H9 (cell line): ENCODE measurements at regions not wholly inside any gene's neighbourhood (a gene's known extent, or its start where the extent isn't known, plus 50 kb on each side); places are given as distances from the start of the nearest gene placed in this dataset.

Experiments
- DNase-seq: peaks from one replicate; pipeline ENCODE4 v3.0.0-alpha.2; 2017
- H2AFZ ChIP-seq: one replicate; pipeline ENCODE4 v1.6.1; 2013; ENCODE audit warnings: mild to moderate bottlenecking, low read length, control low read depth, moderate library complexity
- H2AK5ac ChIP-seq: 2 replicates; pipeline ENCODE4 v1.6.1; 2013; ENCODE audit warnings: low read length, control low read depth, mixed read lengths; ENCODE audit not compliant: insufficient read length
- H2BK120ac ChIP-seq: one replicate; pipeline ENCODE4 v1.6.1; 2013; ENCODE audit warnings: low read depth, mild to moderate bottlenecking, low read length, control low read depth, inconsistent platforms; ENCODE audit not compliant: poor library complexity, severe bottlenecking
- H2BK12ac ChIP-seq: 2 replicates; pipeline ENCODE4 v1.6.1; 2013; ENCODE audit warnings: low read length, control low read depth, mixed read lengths, low read depth; ENCODE audit not compliant: insufficient read length
- H2BK15ac ChIP-seq: 2 replicates; pipeline ENCODE4 v1.6.1; 2013; ENCODE audit warnings: low read depth, low read length, control low read depth
- H2BK20ac ChIP-seq: one replicate; pipeline ENCODE4 v1.6.1; 2013; ENCODE audit warnings: low read depth, mild to moderate bottlenecking, low read length, control low read depth, inconsistent platforms; ENCODE audit not compliant: poor library complexity, severe bottlenecking
- H2BK5ac ChIP-seq: 2 replicates; pipeline ENCODE4 v1.6.1; 2013; ENCODE audit warnings: low read length, control low read depth, mixed read lengths; ENCODE audit not compliant: insufficient read length
- H3K14ac ChIP-seq: 2 replicates; pipeline ENCODE4 v1.6.1; 2013; ENCODE audit warnings: low read length, control low read depth; ENCODE audit not compliant: insufficient read depth
- H3K18ac ChIP-seq: 2 replicates; pipeline ENCODE4 v1.6.1; 2013; ENCODE audit warnings: low read depth, mild to moderate bottlenecking, mixed read lengths, low read length, control low read depth; ENCODE audit not compliant: insufficient read length
- H3K23ac ChIP-seq: 2 replicates; pipeline ENCODE4 v1.6.1; 2013; ENCODE audit warnings: low read length, control low read depth, mixed read lengths, low read depth; ENCODE audit not compliant: insufficient read length
- H3K23me2 ChIP-seq: 2 replicates; pipeline ENCODE4 v1.6.1; 2013; ENCODE audit warnings: low read depth, mild to moderate bottlenecking, mixed read lengths, low read length, control low read depth; ENCODE audit not compliant: insufficient read length, poor library complexity, severe bottlenecking
- H3K27ac ChIP-seq: 2 replicates; pipeline ENCODE4 v1.5.1; 2013; ENCODE audit warnings: low read length, control low read depth, mixed read lengths, low read depth; ENCODE audit not compliant: insufficient read length
- H3K27me3 ChIP-seq: 2 replicates; pipeline ENCODE4 v1.6.1; 2013; ENCODE audit warnings: low read length, control low read depth, inconsistent platforms; ENCODE audit not compliant: insufficient read depth
- H3K4ac ChIP-seq: 2 replicates; pipeline ENCODE4 v1.6.1; 2013; ENCODE audit warnings: low read depth, mild to moderate bottlenecking, control low read depth, inconsistent platforms, low read length, moderate library complexity
- H3K4me1 ChIP-seq: 2 replicates; pipeline ENCODE4 v1.6.1; 2013; ENCODE audit warnings: low read length, control low read depth, inconsistent platforms; ENCODE audit not compliant: insufficient read depth
- H3K4me2 ChIP-seq: 2 replicates; pipeline ENCODE4 v1.6.1; 2013; ENCODE audit warnings: low read length, control low read depth, mixed read lengths; ENCODE audit not compliant: insufficient read length, insufficient read depth
- H3K56ac ChIP-seq: 2 replicates; pipeline ENCODE4 v1.6.1; 2013; ENCODE audit warnings: low read depth, mild to moderate bottlenecking, mixed read lengths, low read length, control low read depth; ENCODE audit not compliant: insufficient read length
- H3K79me1 ChIP-seq: 2 replicates; pipeline ENCODE4 v1.6.1; 2013; ENCODE audit warnings: low read depth, mild to moderate bottlenecking, moderate library complexity, low read length, control low read depth, inconsistent platforms; ENCODE audit not compliant: insufficient read depth, poor library complexity, severe bottlenecking
- H3K79me2 ChIP-seq: 2 replicates; pipeline ENCODE4 v1.6.1; 2013; ENCODE audit warnings: low read length, control low read depth, inconsistent platforms; ENCODE audit not compliant: insufficient read depth
- H3K9ac ChIP-seq: 2 replicates; pipeline ENCODE4 v1.6.1; 2013; ENCODE audit warnings: low read length, control low read depth, mixed read lengths; ENCODE audit not compliant: insufficient read length; ENCODE audit errors: extremely low read depth
- H3K9me3 ChIP-seq: one replicate; pipeline ENCODE4 v1.6.1; 2013; ENCODE audit warnings: low read depth, low read length, inconsistent platforms; ENCODE audit not compliant: control insufficient read depth
- H3T11ph ChIP-seq: one replicate; pipeline ENCODE4 v1.6.1; 2013; ENCODE audit warnings: mild to moderate bottlenecking, low read length, control low read depth, inconsistent platforms
- H4K20me1 ChIP-seq: one replicate; pipeline ENCODE4 v1.6.1; 2013; ENCODE audit not compliant: control insufficient read depth, insufficient read length, insufficient read depth
- H4K5ac ChIP-seq: 2 replicates; pipeline ENCODE4 v1.6.1; 2013; ENCODE audit warnings: low read depth, mild to moderate bottlenecking, mixed read lengths, low read length, control low read depth; ENCODE audit not compliant: insufficient read length
- H4K8ac ChIP-seq: replicated peaks from 2 replicates; pipeline ENCODE4 v1.6.1; 2013; ENCODE audit warnings: low read length, control low read depth, mixed read lengths, low read depth; ENCODE audit not compliant: insufficient read length
- H4K91ac ChIP-seq: 2 replicates; pipeline ENCODE4 v1.6.1; 2013; ENCODE audit warnings: low read depth, mild to moderate bottlenecking, moderate library complexity, mixed read lengths, low read length, control low read depth; ENCODE audit not compliant: insufficient read length
- H3K27ac Mint-ChIP-seq, 3 experiments: 2 replicates in 2 of 3; 3 replicates in 1 of 3; pipeline ENCODE4 v1.8.0; 2020 to 2021; ENCODE audit warnings: mixed read lengths in 3 of 3, mild to moderate bottlenecking in 1 of 3, moderate library complexity in 1 of 3
- H3K27me3 Mint-ChIP-seq: 2 replicates; pipeline ENCODE4 v1.8.0; 2021; ENCODE audit warnings: low read depth, mild to moderate bottlenecking, moderate library complexity, mixed read lengths
- H3K36me3 Mint-ChIP-seq, 3 experiments: 2 replicates in 2 of 3; 3 replicates in 1 of 3; pipeline ENCODE4 v1.8.0; 2020 to 2021; ENCODE audit warnings: low read depth in 3 of 3, mixed read lengths in 3 of 3; ENCODE audit not compliant: insufficient read depth in 1 of 3
- H3K4me1 Mint-ChIP-seq, 2 experiments: 2 replicates each; pipeline ENCODE4 v1.8.0; 2020; ENCODE audit warnings: mixed read lengths in 2 of 2
- H3K4me3 Mint-ChIP-seq, 2 experiments: 2 replicates in 1 of 2; 3 replicates in 1 of 2; pipeline ENCODE4 v1.8.0; 2020 to 2021; ENCODE audit warnings: mild to moderate bottlenecking in 2 of 2, mixed read lengths in 2 of 2, moderate library complexity in 1 of 2
- H3K9me3 Mint-ChIP-seq, 2 experiments: 2 replicates in 1 of 2; 3 replicates in 1 of 2; pipeline ENCODE4 v1.8.0; 2020; ENCODE audit warnings: mild to moderate bottlenecking in 2 of 2, mixed read lengths in 2 of 2, moderate library complexity in 1 of 2
- CTCF ChIP-seq: fragments of 200-600 bp; sonication (generic); conservative IDR thresholded peaks from 3 replicates; pipeline ENCODE4 v1.8.0; 2021; ENCODE audit warnings: antibody characterized with exemption, mild to moderate bottlenecking
- WGBS: extraction: QIAGEN DNeasy Blood & Tissue Kit; methylation state at CpG from one replicate; pipeline ENCODE4 v1.1.7; 2013; ENCODE audit warnings: missing lambda C conversion rate, low lambda C conversion rate, mixed read lengths; ENCODE audit not compliant: insufficient read length; ENCODE audit errors: extremely low coverage; 5-methylcytosine and 5-hydroxymethylcytosine counted together

DNA sequence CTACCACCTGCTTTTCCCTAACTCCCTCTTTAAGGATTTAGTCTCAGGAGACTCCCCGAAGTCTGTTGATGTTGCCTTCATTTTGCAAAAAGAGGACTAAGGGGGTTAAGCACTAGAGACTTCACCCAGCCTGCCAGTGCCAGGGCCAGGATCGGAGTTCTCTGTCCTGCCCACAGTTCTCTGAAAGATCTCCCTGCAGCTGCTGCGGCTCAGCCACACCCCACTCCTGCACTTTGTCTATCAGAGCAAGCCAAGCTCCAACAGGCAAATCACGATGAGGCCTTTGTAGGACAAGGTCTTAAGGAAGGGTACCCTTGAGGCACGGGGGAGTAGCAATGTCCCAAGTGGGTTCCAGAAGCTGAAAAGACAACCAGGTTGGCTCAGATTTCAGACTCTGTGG, 148.8 kb upstream of the EGLN3 start:
- Histone ChIP-seq H3K9ac (no peak overlapping the region), H2BK20ac (no peak overlapping the region), H3K9me3 (no peaks in the 10 kb centered on the region), H3K18ac (no peak overlapping the region), H4K5ac (no peak overlapping the region), H3T11ph (no peak overlapping the region), H3K4me1 (no peaks in the 10 kb centered on the region; the same call in 1 of the 2 replicates), H4K20me1 (no peaks in the 10 kb centered on the region), H3K79me1 (no peaks in the 10 kb centered on the region), H4K91ac (no peak overlapping the region), H4K8ac (no peak overlapping the region), H2AK5ac (no peak overlapping the region), H2BK5ac (no peak overlapping the region), H2AFZ (no peak overlapping the region), H3K56ac (no peak overlapping the region), H3K27ac (no peak overlapping the region), H3K23ac (no peak overlapping the region), H3K4ac (no peak overlapping the region), H3K4me2 (no peak overlapping the region), H2BK12ac (no peak overlapping the region), H3K23me2 (no peaks in the 10 kb centered on the region), H2BK15ac (no peak overlapping the region), H3K14ac (no peak overlapping the region), H3K79me2 (no peaks in the 10 kb centered on the region), H2BK120ac (no peak overlapping the region), H3K27me3 (no peaks in the 10 kb centered on the region)
- Mint-ChIP-seq H3K4me3 (no peak overlapping the region), H3K27ac (peak overlapping the region in 1 of 3 experiments; percentile 32; a peak in 1 of 7 replicates), H3K4me1 (peaks cover 9 to 13% of the 10 kb centered on the region in 2 experiments), H3K36me3 (no peaks in the 10 kb centered on the region), H3K27me3 (no peaks in the 10 kb centered on the region), H3K9me3 (no peaks in the 10 kb centered on the region)
- no CpG with 5 or more reads among the region's 5 CpGs for whole genome bisulfite sequencing
- no peak for TF ChIP-seq CTCF
- DNase-seq: no peak
